WERI-Rb-1 (cell line): ENCODE measurements at regions not wholly inside any gene's neighbourhood (a gene's known extent, or its start where the extent isn't known, plus 50 kb on each side); places are given as distances from the start of the nearest gene placed in this dataset.

Experiments used
- DNase-seq: peaks from one replicate; pipeline ENCODE4 v3.0.0-alpha.2; 2020
- H3K27ac ChIP-seq: fragments of 250-450 bp; sonication (Bioruptor Pico); 2 replicates; pipeline ENCODE4 v1.5.1; 2020; ENCODE audit warnings: mild to moderate bottlenecking, moderate library complexity
- H3K27me3 ChIP-seq: fragments of 250-450 bp; sonication (Bioruptor Pico); 2 replicates; pipeline ENCODE4 v1.5.1; 2021; ENCODE audit warnings: mild to moderate bottlenecking, low read depth, moderate library complexity; ENCODE audit not compliant: insufficient read depth, severe bottlenecking
- H3K36me3 ChIP-seq: fragments of 250-450 bp; sonication (Bioruptor Pico); 2 replicates; pipeline ENCODE4 v1.5.1; 2020; ENCODE audit warnings: mild to moderate bottlenecking, moderate library complexity
- H3K4me3 ChIP-seq: 2 replicates; pipeline ENCODE4 v1.5.1; 2011; ENCODE audit warnings: low read depth, mild to moderate bottlenecking, control low read depth, low read length
- H3K9me3 ChIP-seq: fragments of 250-450 bp; sonication (Bioruptor Pico); 2 replicates; pipeline ENCODE4 v1.5.1; 2021; ENCODE audit warnings: mild to moderate bottlenecking, moderate library complexity; ENCODE audit not compliant: severe bottlenecking
- CTCF ChIP-seq: IDR thresholded peaks from 2 replicates; pipeline ENCODE4 v1.5.1; 2011; ENCODE audit warnings: low read depth, mild to moderate bottlenecking, control low read depth, inconsistent platforms, low read length

- no peak for DNase-seq
- Histone ChIP-seq H3K27me3 (no peaks in the 10 kb centered on the region), H3K27ac (no peak overlapping the region), H3K36me3 (no peaks in the 10 kb centered on the region), H3K9me3 (no peaks in the 10 kb centered on the region), H3K4me3 (no peak overlapping the region)
- no peak for TF ChIP-seq CTCF
These were observed 155.6 kb upstream of the NEBL start for GRCh38 chr10:21052709-21053104.

- Histone ChIP-seq H3K27ac (no peak overlapping the region), H3K36me3 (no peaks in the 10 kb centered on the region), H3K9me3 (no peaks in the 10 kb centered on the region), H3K4me3 (no peak overlapping the region), H3K27me3 (no peaks in the 10 kb centered on the region)
- no peak for TF ChIP-seq CTCF
- no peak for DNase-seq
These were observed 155.1 kb upstream of the NEBL start for GRCh38 chr10:21052072-21052708.

- Histone ChIP-seq H3K36me3 (no peaks in the 10 kb centered on the region), H3K27me3 (no peaks in the 10 kb centered on the region), H3K9me3 (no peaks in the 10 kb centered on the region), H3K27ac (no peak overlapping the region), H3K4me3 (no peak overlapping the region)
- no peak for DNase-seq
- TF ChIP-seq CTCF, result no peak
These were observed 152.4 kb upstream of the NEBL start for GRCh38 chr10:21049482-21049881.

- no peak for TF ChIP-seq CTCF
- no peak for DNase-seq
- Histone ChIP-seq H3K9me3 (no peaks in the 10 kb centered on the region), H3K27ac (no peak overlapping the region), H3K36me3 (no peaks in the 10 kb centered on the region), H3K4me3 (no peak overlapping the region), H3K27me3 (no peaks in the 10 kb centered on the region)
These were observed 151.0 kb upstream of the NEBL start for GRCh38 chr10:21048068-21048467.

GRCh38 chr10:21047511-21047910 is 150.4 kb upstream of the NEBL start:
- Histone ChIP-seq H3K9me3 (no peaks in the 10 kb centered on the region), H3K27ac (no peak overlapping the region), H3K36me3 (no peaks in the 10 kb centered on the region), H3K4me3 (no peak overlapping the region), H3K27me3 (no peaks in the 10 kb centered on the region)
- DNase-seq, result no peak
- TF ChIP-seq CTCF, result no peak

- Histone ChIP-seq H3K27me3 (no peaks in the 10 kb centered on the region), H3K36me3 (no peaks in the 10 kb centered on the region), H3K9me3 (no peaks in the 10 kb centered on the region), H3K27ac (no peak overlapping the region), H3K4me3 (no peak overlapping the region)
- no peak for TF ChIP-seq CTCF
- DNase-seq, result no peak
These were observed 150.0 kb upstream of the NEBL start for GRCh38 chr10:21047096-21047495.
